CD14-positive monocyte (primary cell): ENCODE measurements at regions not wholly inside any gene's neighbourhood (a gene's known extent, or its start where the extent isn't known, plus 50 kb on each side); places are given as distances from the start of the nearest gene placed in this dataset.

Experiments used
- DNase-seq, 3 donors: peaks; one replicate each; pipeline ENCODE4 v3.0.0-alpha.2; 2011 to 2022
- H2AFZ ChIP-seq: 2 replicates; pipeline ENCODE4 v1.6.0; 2012; ENCODE audit warnings: mild to moderate bottlenecking, low read depth, low read length, inconsistent platforms; ENCODE audit not compliant: insufficient read depth, poor library complexity, severe bottlenecking
- H3K27ac ChIP-seq, 2 donors: 1 replicate in 1 of 2; 2 replicates in 1 of 2; pipeline ENCODE4 v1.5.1; 2012 to 2013; ENCODE audit warnings: low read length in 2 of 2, control low read depth in 1 of 2, inconsistent platforms in 1 of 2, low read depth in 1 of 2, mild to moderate bottlenecking in 1 of 2
- H3K27me3 ChIP-seq, 2 donors: one replicate each; pipeline versions ENCODE4 v1.6.0 to v1.6.1; 2011 to 2013; ENCODE audit warnings: low read length in 2 of 2; ENCODE audit not compliant: control insufficient read depth in 2 of 2, insufficient read depth in 2 of 2
- H3K36me3 ChIP-seq, 2 donors: replicated peaks in 1 of 2; 1 replicate in 1 of 2; 2 replicates in 1 of 2; pipeline versions ENCODE4 v1.5.1 to v1.6.1; 2012 to 2013; ENCODE audit warnings: low read length in 2 of 2, control low read depth in 1 of 2, inconsistent platforms in 1 of 2, mild to moderate bottlenecking in 1 of 2; ENCODE audit not compliant: insufficient read depth in 2 of 2, control insufficient read depth in 1 of 2
- H3K4me1 ChIP-seq, 2 donors: 1 replicate in 1 of 2; 2 replicates in 1 of 2; pipeline versions ENCODE4 v1.5.1 to v1.6.1; 2012 to 2013; ENCODE audit warnings: low read length in 2 of 2, control low read depth in 1 of 2, inconsistent platforms in 1 of 2, mild to moderate bottlenecking in 1 of 2, moderate library complexity in 1 of 2; ENCODE audit not compliant: insufficient read depth in 2 of 2, control insufficient read depth in 1 of 2
- H3K4me2 ChIP-seq: replicated peaks from 2 replicates; pipeline ENCODE3; 2012; ENCODE audit warnings: low read length, moderate library complexity, mild to moderate bottlenecking; ENCODE audit not compliant: poor library complexity, severe bottlenecking; ENCODE audit errors: extremely low read depth
- H3K4me3 ChIP-seq, 3 experiments: fragments of 200-600 bp in 1 of 3; sonication (generic) in 1 of 3; replicated peaks in 1 of 3; 1 replicate in 2 of 3; 2 replicates in 1 of 3; pipeline ENCODE4 v1.5.1; 2011 to 2013; ENCODE audit warnings: low read length in 3 of 3, mild to moderate bottlenecking in 3 of 3, control low read depth in 2 of 3, low read depth in 2 of 3, inconsistent platforms in 1 of 3, moderate library complexity in 1 of 3
- H3K79me2 ChIP-seq: 2 replicates; pipeline ENCODE4 v1.6.0; 2012; ENCODE audit warnings: mild to moderate bottlenecking, control low read depth, inconsistent platforms, low read length, moderate library complexity; ENCODE audit not compliant: insufficient read depth
- H3K9ac ChIP-seq: 2 replicates; pipeline ENCODE4 v1.6.0; 2017; ENCODE audit warnings: low read length, mild to moderate bottlenecking; ENCODE audit not compliant: insufficient read depth, poor library complexity, severe bottlenecking
- H3K9me3 ChIP-seq, 2 donors: replicated peaks in 1 of 2; 1 replicate in 1 of 2; 2 replicates in 1 of 2; pipeline versions ENCODE4 v1.5.1 to v1.6.1; 2012 to 2013; ENCODE audit warnings: low read length in 2 of 2, control low read depth in 1 of 2; ENCODE audit not compliant: control insufficient read depth in 1 of 2, insufficient read depth in 1 of 2
- H4K20me1 ChIP-seq: 2 replicates; pipeline ENCODE4 v1.6.0; 2012; ENCODE audit warnings: mild to moderate bottlenecking, low read length, control low read depth, moderate library complexity; ENCODE audit not compliant: insufficient read depth
- H3K27ac Mint-ChIP-seq, 7 donors: one replicate each; pipeline ENCODE4 v1.8.0; 2020; ENCODE audit warnings: mild to moderate bottlenecking in 7 of 7, mixed read lengths in 7 of 7, moderate library complexity in 6 of 7, inconsistent platforms in 2 of 7
- H3K27me3 Mint-ChIP-seq, 3 donors: one replicate each; pipeline ENCODE4 v1.8.0; 2021 to 2022; ENCODE audit warnings: low read depth in 3 of 3, mild to moderate bottlenecking in 3 of 3, mixed read lengths in 3 of 3, moderate library complexity in 3 of 3, inconsistent platforms in 1 of 3
- H3K36me3 Mint-ChIP-seq, 2 donors: one replicate each; pipeline ENCODE4 v1.8.0; 2020; ENCODE audit warnings: mixed read lengths in 2 of 2, inconsistent platforms in 1 of 2, mild to moderate bottlenecking in 1 of 2
- H3K4me1 Mint-ChIP-seq: one replicate; pipeline ENCODE4 v1.8.0; 2020; ENCODE audit warnings: mild to moderate bottlenecking, mixed read lengths
- H3K4me3 Mint-ChIP-seq, 2 donors: one replicate each; pipeline ENCODE4 v1.8.0; 2020; ENCODE audit warnings: mild to moderate bottlenecking in 2 of 2, mixed read lengths in 2 of 2, moderate library complexity in 1 of 2
- H3K9me3 Mint-ChIP-seq, 7 donors: one replicate each; pipeline ENCODE4 v1.8.0; 2020 to 2022; ENCODE audit warnings: mixed read lengths in 7 of 7, mild to moderate bottlenecking in 6 of 7, moderate library complexity in 6 of 7, inconsistent platforms in 2 of 7
- CTCF ChIP-seq: fragments of 200-600 bp; IDR thresholded peaks from one replicate; pipeline ENCODE4 v1.8.0; 2022; ENCODE audit warnings: antibody characterized with exemption, mild to moderate bottlenecking
- WGBS: methylation state at CpG from one replicate; pipeline ENCODE4 v1.1.5; 2013; ENCODE audit warnings: missing lambda C conversion rate; ENCODE audit not compliant: insufficient coverage; 5-methylcytosine and 5-hydroxymethylcytosine counted together
- intact Hi-C, 2 donors: fragments of 100-400 bp; cut with micrococcal nuclease; formaldehyde crosslinking; loops; one replicate each; pipeline versions ENCODE4 v1.15.0 to v1.15.1; 2023

- H3K9me3 Mint-ChIP-seq, result peaks cover 0 to 1% (median 0%) of the 10 kb centered on the region in 7 donors
- peaks cover 0 to 2% of the 10 kb centered on the region in 2 donors for H3K27me3 ChIP-seq
- H3K9me3 ChIP-seq, result no peaks in the 10 kb centered on the region
- no peak overlapping the region for H3K27ac Mint-ChIP-seq
- H3K36me3 Mint-ChIP-seq, result no peaks in the 10 kb centered on the region
- intact Hi-C loops, result no loop called here
- H3K4me2 ChIP-seq, result no peak overlapping the region
- DNase-seq, result no peak
- H3K4me3 Mint-ChIP-seq, result no peak overlapping the region
- no peaks in the 10 kb centered on the region for H3K4me1 ChIP-seq
- no peak overlapping the region for H3K27ac ChIP-seq
- no peak overlapping the region for H3K9ac ChIP-seq
- no peaks in the 10 kb centered on the region for H3K4me1 Mint-ChIP-seq
- H3K36me3 ChIP-seq, result no peaks in the 10 kb centered on the region
- H3K79me2 ChIP-seq, result no peaks in the 10 kb centered on the region
- no peak for TF ChIP-seq CTCF
- no peak overlapping the region for H2AFZ ChIP-seq
- no peaks in the 10 kb centered on the region for H4K20me1 ChIP-seq
- WGBS, result 80% methylated on average over 1 of the region's 4 CpGs
- H3K4me3 ChIP-seq, result no peak overlapping the region
- peaks cover 3 to 4% (median 3%) of the 10 kb centered on the region in 3 donors for H3K27me3 Mint-ChIP-seq
These were observed 93.3 kb downstream of the TMX1 start for GRCh38 chr14:51333299-51333698.

- no peaks in the 10 kb centered on the region for H3K4me1 ChIP-seq
- H3K9me3 ChIP-seq, result no peaks in the 10 kb centered on the region
- Mint-ChIP-seq H3K9me3 (peaks cover 0 to 1% (median 0%) of the 10 kb centered on the region in 7 donors), H3K4me3 (no peak overlapping the region), H3K27me3 (peaks cover 0 to 3% (median 3%) of the 10 kb centered on the region in 3 donors), H3K36me3 (no peaks in the 10 kb centered on the region), H3K4me1 (no peaks in the 10 kb centered on the region), H3K27ac (no peak overlapping the region)
- no peak overlapping the region for H3K4me3 ChIP-seq
- DNase-seq, result no peak
- no peak overlapping the region for H3K27ac ChIP-seq
- H4K20me1 ChIP-seq, result no peaks in the 10 kb centered on the region
- H3K79me2 ChIP-seq, result no peaks in the 10 kb centered on the region
- H2AFZ ChIP-seq, result no peak overlapping the region
- intact Hi-C loops, result no loop called here
- H3K27me3 ChIP-seq, result peaks cover 0 to 2% of the 10 kb centered on the region in 2 donors
- TF ChIP-seq CTCF, result no peak
- no peak overlapping the region for H3K4me2 ChIP-seq
- no peak overlapping the region for H3K9ac ChIP-seq
- WGBS, result 100% methylated on average over 1 of the region's 1 CpG
- no peaks in the 10 kb centered on the region for H3K36me3 ChIP-seq
These were observed 94.0 kb downstream of the TMX1 start for GRCh38 chr14:51333901-51334521.
